ENCODE measurements at regions not wholly inside any gene's neighbourhood (a gene's known extent, or its start where the extent isn't known, plus 50 kb on each side); places are given as distances from the start of the nearest gene placed in this dataset.

DNA sequence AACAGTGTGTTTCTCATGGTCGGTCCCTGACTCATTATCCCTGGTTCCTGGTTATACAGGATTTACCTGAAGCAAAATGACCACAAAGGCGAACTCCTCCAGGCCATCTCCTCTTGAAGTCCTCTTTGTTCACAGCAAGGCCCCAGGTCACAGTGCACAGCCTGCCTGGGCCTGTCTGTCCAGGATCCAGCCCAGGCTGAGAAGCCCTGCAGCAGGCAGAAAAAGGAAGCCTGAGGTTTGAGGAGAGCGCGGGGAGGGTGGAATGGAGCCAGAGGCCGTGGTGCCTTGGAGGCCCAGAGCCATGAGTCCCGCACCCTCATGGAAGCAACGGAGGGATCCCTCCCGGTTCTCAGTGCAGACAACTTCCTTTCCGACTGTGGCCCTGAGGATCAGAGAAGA is 136.8 kb upstream of the IRF2BP2 start:
- no peak overlapping the region for H3K4me3 ChIP-seq (ENCODE audit: low read depth, low read length, poor library complexity, severe bottlenecking)
- no peak overlapping the region for H3K4me2 ChIP-seq (ENCODE audit: low read length)
- H2AFZ ChIP-seq (ENCODE audit: low read length) = no peak overlapping the region
- H3K79me2 ChIP-seq (ENCODE audit: insufficient read depth, low read length) = no peaks in the 10 kb centered on the region
- H3K9ac ChIP-seq (ENCODE audit: low read length) = no peak overlapping the region
- H3K9me3 ChIP-seq (ENCODE audit: low read length) = no peaks in the 10 kb centered on the region
- peaks cover 14% of the 10 kb centered on the region for H3K4me1 ChIP-seq (ENCODE audit: insufficient read depth, low read length, severe bottlenecking)
- no peak overlapping the region for H3K27ac ChIP-seq (ENCODE audit: low read depth, low read length, poor library complexity, severe bottlenecking)
- no peaks in the 10 kb centered on the region; the same call in 1 of the 2 replicates for H3K27me3 ChIP-seq (ENCODE audit: insufficient read depth, low read length)
- TF ChIP-seq, protein P1, sequence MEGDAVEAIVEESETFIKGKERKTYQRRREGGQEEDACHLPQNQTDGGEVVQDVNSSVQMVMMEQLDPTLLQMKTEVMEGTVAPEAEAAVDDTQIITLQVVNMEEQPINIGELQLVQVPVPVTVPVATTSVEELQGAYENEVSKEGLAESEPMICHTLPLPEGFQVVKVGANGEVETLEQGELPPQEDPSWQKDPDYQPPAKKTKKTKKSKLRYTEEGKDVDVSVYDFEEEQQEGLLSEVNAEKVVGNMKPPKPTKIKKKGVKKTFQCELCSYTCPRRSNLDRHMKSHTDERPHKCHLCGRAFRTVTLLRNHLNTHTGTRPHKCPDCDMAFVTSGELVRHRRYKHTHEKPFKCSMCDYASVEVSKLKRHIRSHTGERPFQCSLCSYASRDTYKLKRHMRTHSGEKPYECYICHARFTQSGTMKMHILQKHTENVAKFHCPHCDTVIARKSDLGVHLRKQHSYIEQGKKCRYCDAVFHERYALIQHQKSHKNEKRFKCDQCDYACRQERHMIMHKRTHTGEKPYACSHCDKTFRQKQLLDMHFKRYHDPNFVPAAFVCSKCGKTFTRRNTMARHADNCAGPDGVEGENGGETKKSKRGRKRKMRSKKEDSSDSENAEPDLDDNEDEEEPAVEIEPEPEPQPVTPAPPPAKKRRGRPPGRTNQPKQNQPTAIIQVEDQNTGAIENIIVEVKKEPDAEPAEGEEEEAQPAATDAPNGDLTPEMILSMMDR (IDR thresholded peaks at IDR 0.05; ENCODE audit: low read length) = no peak
- no peak for TF ChIP-seq EZH2 (IDR thresholded peaks at IDR 0.05; ENCODE audit: borderline replicate concordance, low read length)
- H3K9me2 ChIP-seq (ENCODE audit: low read depth, low read length) = no peaks in the 10 kb centered on the region
- H3F3A ChIP-seq (ENCODE audit: insufficient read depth, low read length) = no peaks in the 10 kb centered on the region
- no peaks in the 10 kb centered on the region for H4K20me1 ChIP-seq (ENCODE audit: insufficient read depth, low read length)
- no peaks in the 10 kb centered on the region for H3K36me3 ChIP-seq (ENCODE audit: insufficient read depth, low read length)

DNA sequence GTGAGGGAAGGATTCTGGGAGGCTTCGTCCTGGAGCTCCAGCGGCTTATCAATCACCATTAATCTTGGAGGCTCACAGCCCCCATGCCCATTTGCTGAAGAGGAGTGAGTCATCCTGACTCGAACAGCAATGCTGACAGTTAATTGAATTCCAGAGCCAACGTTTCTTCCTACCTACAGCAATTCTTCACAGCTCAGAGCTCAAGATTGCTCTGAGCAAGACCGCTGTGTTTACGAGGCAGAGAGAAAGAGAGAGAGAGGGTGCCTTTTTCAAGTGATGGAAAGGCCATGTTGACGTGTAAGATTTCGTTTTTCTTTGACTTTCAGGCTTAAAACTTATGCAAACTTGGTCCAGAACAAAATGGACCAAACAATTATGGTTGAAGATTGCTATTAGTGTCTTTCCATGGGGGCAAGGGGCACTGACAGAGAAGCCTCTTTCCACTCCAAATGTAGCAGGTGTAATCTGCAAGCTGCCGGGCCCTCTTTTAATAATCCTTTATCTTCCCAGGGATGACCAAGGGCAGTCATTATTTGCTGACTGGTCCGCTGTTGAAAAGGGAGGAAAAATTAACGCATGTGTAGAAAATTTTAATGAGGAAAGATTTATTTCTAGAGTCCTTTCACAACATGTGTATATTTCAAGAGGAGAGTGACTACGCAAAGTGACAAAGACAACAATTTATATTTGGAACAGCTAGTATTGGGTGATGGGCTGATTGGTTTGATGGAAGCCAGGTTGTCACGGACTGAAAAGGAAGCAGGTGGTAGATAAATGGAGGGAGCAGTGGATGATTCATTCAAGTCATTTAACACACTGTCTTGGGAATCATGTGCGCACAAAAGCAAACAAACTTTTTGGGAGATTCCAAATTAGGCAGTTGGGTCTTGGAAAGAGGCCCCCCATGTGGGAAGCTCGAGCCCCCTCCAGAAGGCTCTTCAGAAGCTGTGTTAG is 136.1 kb upstream of the IRF2BP2 start:
- H3K9ac ChIP-seq (ENCODE audit: low read length) = no peak overlapping the region
- H3K27ac ChIP-seq (ENCODE audit: low read depth, low read length, poor library complexity, severe bottlenecking) = no peak overlapping the region

DNA sequence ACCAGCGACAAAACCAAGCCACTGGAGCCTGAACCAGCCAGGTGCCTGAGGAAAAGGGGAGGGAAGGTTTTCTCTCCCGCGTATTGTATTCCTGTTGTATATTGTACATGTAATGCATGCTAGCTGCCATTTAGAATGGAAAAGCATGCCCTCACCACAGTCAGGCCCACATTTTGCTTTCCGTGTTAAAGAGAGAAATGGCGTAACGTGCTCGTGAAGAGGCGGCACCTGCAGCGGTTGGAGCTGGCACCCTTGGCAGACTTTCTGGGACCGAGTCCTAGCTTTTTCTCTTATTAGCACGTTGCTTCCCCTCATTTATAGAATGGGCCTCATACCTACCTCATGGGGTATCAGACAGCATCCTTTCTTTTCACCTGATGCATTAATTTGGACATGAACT is 135.3 kb upstream of the IRF2BP2 start:
- Histone ChIP-seq H3K9me3 (ENCODE audit: low read length) (no peaks in the 10 kb centered on the region), H3K27ac (ENCODE audit: low read depth, low read length, poor library complexity, severe bottlenecking) (no peak overlapping the region), H2AFZ (ENCODE audit: low read length) (no peak overlapping the region), H3K4me2 (ENCODE audit: low read length) (no peak overlapping the region), H3K79me2 (ENCODE audit: insufficient read depth, low read length) (no peaks in the 10 kb centered on the region), H3K9me2 (ENCODE audit: low read depth, low read length) (no peaks in the 10 kb centered on the region), H4K20me1 (ENCODE audit: insufficient read depth, low read length) (no peaks in the 10 kb centered on the region), H3K36me3 (ENCODE audit: insufficient read depth, low read length) (no peaks in the 10 kb centered on the region), H3K9ac (ENCODE audit: low read length) (no peak overlapping the region), H3K4me3 (ENCODE audit: low read depth, low read length, poor library complexity, severe bottlenecking) (no peak overlapping the region), H3K27me3 (ENCODE audit: insufficient read depth, low read length) (no peaks in the 10 kb centered on the region; the same call in 1 of the 2 replicates), H3K4me1 (ENCODE audit: insufficient read depth, low read length, severe bottlenecking) (peaks cover 14% of the 10 kb centered on the region), H3F3A (ENCODE audit: insufficient read depth, low read length) (no peaks in the 10 kb centered on the region)
- TF ChIP-seq, protein P1 (IDR thresholded peaks at IDR 0.05; ENCODE audit: low read length) = no peak
- TF ChIP-seq EZH2 (IDR thresholded peaks at IDR 0.05; ENCODE audit: borderline replicate concordance, low read length) = no peak

More for the DNA sequence above, 136.1 kb upstream of the IRF2BP2 start:
- Histone ChIP-seq H3K36me3 (ENCODE audit: insufficient read depth, low read length) (no peaks in the 10 kb centered on the region), H3K9me3 (ENCODE audit: low read length) (no peaks in the 10 kb centered on the region), H3K4me3 (ENCODE audit: low read depth, low read length, poor library complexity, severe bottlenecking) (no peak overlapping the region), H3K27me3 (ENCODE audit: insufficient read depth, low read length) (no peaks in the 10 kb centered on the region; the same call in 1 of the 2 replicates), H3F3A (ENCODE audit: insufficient read depth, low read length) (no peaks in the 10 kb centered on the region), H3K79me2 (ENCODE audit: insufficient read depth, low read length) (no peaks in the 10 kb centered on the region), H4K20me1 (ENCODE audit: insufficient read depth, low read length) (no peaks in the 10 kb centered on the region), H2AFZ (ENCODE audit: low read length) (no peak overlapping the region), H3K4me1 (ENCODE audit: insufficient read depth, low read length, severe bottlenecking) (peaks cover 14% of the 10 kb centered on the region), H3K4me2 (ENCODE audit: low read length) (no peak overlapping the region), H3K9me2 (ENCODE audit: low read depth, low read length) (no peaks in the 10 kb centered on the region)
- TF ChIP-seq, protein P1 (IDR thresholded peaks at IDR 0.05; ENCODE audit: low read length) = no peak
- no peak for TF ChIP-seq EZH2 (IDR thresholded peaks at IDR 0.05; ENCODE audit: borderline replicate concordance, low read length)
